Pancreas (tissue), 10 donors: ENCODE measurements at regions not wholly inside any gene's neighbourhood (a gene's known extent, or its start where the extent isn't known, plus 50 kb on each side); places are given as distances from the start of the nearest gene placed in this dataset.

Experiments used
- ATAC-seq, 4 donors: fragments of 200-7000 bp; cut with Tn5 transposase; one replicate each; pipeline versions ENCODE4 v1.8.0 to v1.9.1; 2020; ENCODE audit warnings: mild to moderate bottlenecking in 4 of 4, moderate library complexity in 4 of 4
- DNase-seq, 6 donors: peaks; one replicate each; pipeline ENCODE4 v3.0.0-alpha.2; 2020
- FAIRE-seq: peaks from 2 replicates; lab custom pipeline; 2012; peaks lifted over from hg19 to GRCh38; lab: Jason Lieb, UNC
- H3K27ac ChIP-seq, 4 donors: fragments of 200-600 bp; sonication (generic); 1 replicate in 3 of 4; 2 replicates in 1 of 4; pipeline versions ENCODE4 v1.5.0 to v1.8.0; 2020
- H3K27me3 ChIP-seq, 4 donors: fragments of 200-600 bp; one replicate each; pipeline ENCODE4 v1.8.0; 2021
- H3K36me3 ChIP-seq, 3 donors: fragments of 200-600 bp; sonication (generic) in 1 of 3; one replicate each; pipeline versions ENCODE4 v1.5.0 to v1.8.0; 2020 to 2021
- H3K4me1 ChIP-seq, 3 donors: fragments of 200-600 bp; one replicate each; pipeline ENCODE4 v1.8.0; 2021
- H3K4me3 ChIP-seq, 4 donors: fragments of 200-600 bp; sonication (generic) in 2 of 4; one replicate each; pipeline versions ENCODE4 v1.5.0 to v1.8.0; 2020 to 2021
- H3K9me3 ChIP-seq, 4 donors: fragments of 200-600 bp; one replicate each; pipeline ENCODE4 v1.8.0; 2021
- CTCF ChIP-seq, 4 donors: fragments of 200-600 bp; sonication (generic) in 3 of 4; IDR thresholded peaks; one replicate each; pipeline versions ENCODE4 v1.5.0 to v1.8.0; 2021; ENCODE audit warnings: antibody characterized with exemption in 4 of 4
- WGBS, 2 donors: extraction: QIAGEN DNeasy Blood & Tissue Kit; methylation state at CpG; one replicate each; pipeline ENCODE4 v1.1.7; 2013; 5-methylcytosine and 5-hydroxymethylcytosine counted together
- intact Hi-C, 3 donors: fragments of 100-400 bp; cut with DNase I; formaldehyde crosslinking; loops; one replicate each; pipeline versions ENCODE4 v1.11.1 to v1.14.2; 2022
- donor health status: healthy with polysubstance abuse.
- donor health status: DM: no; HTN: no; CAD: no; lungs with moderate emphysema.
- donor health status: DM: no; HTN: no; CAD: no.
- donor health status: control.
- donor health status: control.
- donor health status: Bipolar disorder and iron deficiency.
- donor health status: DM: yes; HTN: yes; CAD: no.
- donor health status: DM: no; HTN: no; CAD: no.
- donor health status: DM: no; HTN: no; CAD: no.
- donor health status: DM: yes; HTN: yes; CAD: no.

GRCh38 chr16:17607075-17607509, 136.3 kb upstream of the XYLT1 start:
- 3 to 5% methylated on average over 4 of the region's 4 CpGs for WGBS, 2 donors
- ATAC-seq (no peak), FAIRE-seq (no peak), DNase-seq (no peak)
- Histone ChIP-seq H3K36me3 (no peaks in the 10 kb centered on the region), H3K4me3 (no peak overlapping the region), H3K27me3 (peaks cover 0 to 14% (median 0%) of the 10 kb centered on the region in 4 donors), H3K4me1 (no peaks in the 10 kb centered on the region), H3K9me3 (no peaks in the 10 kb centered on the region), H3K27ac (no peak overlapping the region)
- intact Hi-C loops = no loop called here
- TF ChIP-seq CTCF (IDR thresholded peaks at IDR 0.05) = no peak

- intact Hi-C loops = no loop called here
- ATAC-seq = no peak
Observed at GRCh38 chr16:17606460-17606859, 135.7 kb upstream of the XYLT1 start.

GRCh38 chr16:17605784-17606183, 135.0 kb upstream of the XYLT1 start:
- no peak for TF ChIP-seq CTCF (IDR thresholded peaks at IDR 0.05)
- 90 to 97% methylated on average over 4 of the region's 4 CpGs for WGBS, 2 donors
- no peaks in the 10 kb centered on the region for H3K9me3 ChIP-seq
- no peaks in the 10 kb centered on the region for H3K36me3 ChIP-seq
- DNase-seq (no peak), ATAC-seq (no peak), FAIRE-seq (no peak)
- H3K4me1 ChIP-seq = no peaks in the 10 kb centered on the region
- peaks cover 0 to 14% (median 0%) of the 10 kb centered on the region in 4 donors for H3K27me3 ChIP-seq
- H3K27ac ChIP-seq = no peak overlapping the region
- H3K4me3 ChIP-seq = no peak overlapping the region
- intact Hi-C loops = no loop called here

More at GRCh38 chr16:17606460-17606859, 135.7 kb upstream of the XYLT1 start:
- Histone ChIP-seq H3K4me3 (no peak overlapping the region), H3K4me1 (no peaks in the 10 kb centered on the region), H3K27me3 (peaks cover 0 to 14% (median 0%) of the 10 kb centered on the region in 4 donors), H3K36me3 (no peaks in the 10 kb centered on the region), H3K9me3 (no peaks in the 10 kb centered on the region), H3K27ac (no peak overlapping the region)
- no peak for TF ChIP-seq CTCF (IDR thresholded peaks at IDR 0.05)
- 0% methylated on average over 1 of the region's 1 CpG for WGBS, 2 donors
- DNase-seq = no peak
- FAIRE-seq = no peak

GRCh38 chr16:17603626-17604025, 132.9 kb upstream of the XYLT1 start:
- 16 to 20% methylated on average over 1 of the region's 1 CpG for WGBS, 2 donors
- H3K4me3 ChIP-seq = no peak overlapping the region
- no peak for FAIRE-seq

More at GRCh38 chr16:17603626-17604025, 132.9 kb upstream of the XYLT1 start:
- DNase-seq = no peak
- intact Hi-C loops = no loop called here
- Histone ChIP-seq H3K36me3 (no peaks in the 10 kb centered on the region), H3K27ac (no peak overlapping the region), H3K27me3 (peaks cover 0 to 14% (median 0%) of the 10 kb centered on the region in 4 donors), H3K9me3 (no peaks in the 10 kb centered on the region), H3K4me1 (no peaks in the 10 kb centered on the region)
- no peak for ATAC-seq
- TF ChIP-seq CTCF (IDR thresholded peaks at IDR 0.05) = no peak
